ENCODE measurements at regions not wholly inside any gene's neighbourhood (a gene's known extent, or its start where the extent isn't known, plus 50 kb on each side); places are given as distances from the start of the nearest gene placed in this dataset.

GRCh38 chr2:239813261-239814115, 211.7 kb downstream of the NDUFA10 start:
- no peak overlapping the region for H3K27ac ChIP-seq
- TF ChIP-seq ZFX (IDR thresholded peaks at IDR 0.05; ENCODE audit: borderline replicate concordance), result no peak

GRCh38 chr2:239811806-239812560, 213.2 kb downstream of the NDUFA10 start:
- no peak overlapping the region for H3K27ac ChIP-seq
- no peak for TF ChIP-seq ZFX (IDR thresholded peaks at IDR 0.05; ENCODE audit: borderline replicate concordance)
- no peak for TF ChIP-seq CTCF (IDR thresholded peaks at IDR 0.05)

GRCh38 chr2:239811111-239811781, 213.9 kb downstream of the NDUFA10 start:
- H3K27ac ChIP-seq, result no peak overlapping the region
- no peak for TF ChIP-seq ZFX (IDR thresholded peaks at IDR 0.05; ENCODE audit: borderline replicate concordance)
- no peak for TF ChIP-seq CTCF (IDR thresholded peaks at IDR 0.05)

- TF ChIP-seq ZFX (IDR thresholded peaks at IDR 0.05; ENCODE audit: borderline replicate concordance) (no peak), CTCF (IDR thresholded peaks at IDR 0.05) (no peak)
Observed at GRCh38 chr2:239809391-239809790, 215.8 kb downstream of the NDUFA10 start.

GRCh38 chr2:239807568-239807967, 217.6 kb downstream of the NDUFA10 start:
- TF ChIP-seq ZFX (IDR thresholded peaks at IDR 0.05; ENCODE audit: borderline replicate concordance) (no peak), CTCF (IDR thresholded peaks at IDR 0.05) (no peak)
- H3K27ac ChIP-seq, result no peak overlapping the region

More at GRCh38 chr2:239809391-239809790, 215.8 kb downstream of the NDUFA10 start:
- no peak overlapping the region for H3K27ac ChIP-seq

- no peak for TF ChIP-seq ZFX (IDR thresholded peaks at IDR 0.05; ENCODE audit: borderline replicate concordance)
- TF ChIP-seq CTCF (IDR thresholded peaks at IDR 0.05), result no peak
Observed at GRCh38 chr2:239806758-239807434, 218.2 kb downstream of the NDUFA10 start.

GRCh38 chr2:239806276-239806675, 218.9 kb downstream of the NDUFA10 start:
- TF ChIP-seq ZFX (IDR thresholded peaks at IDR 0.05; ENCODE audit: borderline replicate concordance) (no peak), CTCF (IDR thresholded peaks at IDR 0.05) (no peak)
- H3K27ac ChIP-seq, result no peak overlapping the region

More at GRCh38 chr2:239806758-239807434, 218.2 kb downstream of the NDUFA10 start:
- H3K27ac ChIP-seq, result no peak overlapping the region

Data from 22Rv1 (cell line).